ENCODE measurements at regions not wholly inside any gene's neighbourhood (a gene's known extent, or its start where the extent isn't known, plus 50 kb on each side); places are given as distances from the start of the nearest gene placed in this dataset.

- TF ChIP-seq BCL3 (IDR thresholded peaks at IDR 0.05) = no peak
Measured at GRCh38 chr1:90340606-90341005, 345.7 kb downstream of the ZNF326 start (continued).

GRCh38 chr1:90339811-90340210 lies 344.9 kb downstream of the ZNF326 start:
- Histone ChIP-seq H3K4me3 (no peak overlapping the region), H3K9me3 (no peaks in the 10 kb centered on the region), H3K27ac (no peak overlapping the region), H3K4me1 (no peaks in the 10 kb centered on the region), H3K4me2 (no peak overlapping the region)
- DNase-seq (ENCODE audit: low read depth in 1 of 2, low spot score in 1 of 2) (no peak), ATAC-seq (no peak), FAIRE-seq (no peak)
- ChIA-PET POLR2A (no interaction called here), CTCF (no interaction called here)
- TF ChIP-seq CBX2 (IDR thresholded peaks at IDR 0.05; ENCODE audit: borderline replicate concordance, low read depth) (no peak), ESRRA (IDR thresholded peaks at IDR 0.05; ENCODE audit: borderline replicate concordance, low read length) (no peak), FOSL2 (IDR thresholded peaks at IDR 0.05) (no peak), FOSL2 (CRISPR knock-in tag; IDR thresholded peaks at IDR 0.05) (no peak), HOXB13 (CRISPR knock-in tag; IDR thresholded peaks at IDR 0.05; ENCODE audit: low read depth) (no peak), SREBF2 (IDR thresholded peaks at IDR 0.05) (no peak), SMC3 (IDR thresholded peaks at IDR 0.05) (no peak), EP300 (IDR thresholded peaks at IDR 0.05) (no peak), CHD2 (IDR thresholded peaks at IDR 0.05; ENCODE audit: low read length, partially characterized antibody) (no peak), NFE2L2 (conservative IDR thresholded peaks at IDR 0.05; ENCODE audit: low read length) (no peak), FOXS1 (CRISPR knock-in tag; IDR thresholded peaks at IDR 0.05) (no peak), NPAS2 (CRISPR knock-in tag; IDR thresholded peaks at IDR 0.05; ENCODE audit: borderline replicate concordance) (no peak), ATOH8 (CRISPR knock-in tag; IDR thresholded peaks at IDR 0.05; ENCODE audit: low read depth) (no peak), ZNF302 (CRISPR knock-in tag; IDR thresholded peaks at IDR 0.05) (no peak), MAX (IDR thresholded peaks at IDR 0.05) (no peak)
- WGBS (ENCODE audit: missing lambda C conversion rate) = 48% methylated on average over 2 of the region's 2 CpGs

GRCh38 chr1:90336552-90337324 lies 341.8 kb downstream of the ZNF326 start:
- ChIA-PET POLR2A (no interaction called here), CTCF (no interaction called here)
- H3K4me3 ChIP-seq = no peak overlapping the region
- ATAC-seq (no peak), DNase-seq (ENCODE audit: low read depth in 1 of 2, low spot score in 1 of 2) (no peak), FAIRE-seq (no peak)
- TF ChIP-seq NFE2L2 (conservative IDR thresholded peaks at IDR 0.05; ENCODE audit: low read length) = no peak
- TF ChIP-seq EHMT2 (IDR thresholded peaks at IDR 0.05; ENCODE audit: low read depth) = no peak
- H3K4me1 ChIP-seq = no peaks in the 10 kb centered on the region
- WGBS (ENCODE audit: missing lambda C conversion rate) = 31% methylated on average over 8 of the region's 8 CpGs
- no peaks in the 10 kb centered on the region for H3K9me3 ChIP-seq
- H3K27ac ChIP-seq = no peak overlapping the region
- no peak overlapping the region for H3K4me2 ChIP-seq

GRCh38 chr1:90335558-90335957 lies 340.6 kb downstream of the ZNF326 start:
- CTCF ChIA-PET = no interaction called here
- WGBS (ENCODE audit: missing lambda C conversion rate) = 7% methylated on average over 3 of the region's 3 CpGs
- POLR2A ChIA-PET = no interaction called here
- Histone ChIP-seq H3K9me3 (no peaks in the 10 kb centered on the region), H3K4me3 (no peak overlapping the region), H3K27ac (no peak overlapping the region), H3K4me2 (no peak overlapping the region), H3K4me1 (no peaks in the 10 kb centered on the region)
- ATAC-seq (no peak), FAIRE-seq (no peak), DNase-seq (ENCODE audit: low read depth in 1 of 2, low spot score in 1 of 2) (no peak)
- no peak for TF ChIP-seq BCL3 (IDR thresholded peaks at IDR 0.05)
- no peak for TF ChIP-seq ELK1 (IDR thresholded peaks at IDR 0.05; ENCODE audit: low read depth, low read length)
- no peak for TF ChIP-seq ZSCAN20 (CRISPR knock-in tag; IDR thresholded peaks at IDR 0.05)
- no peak for TF ChIP-seq MAX (IDR thresholded peaks at IDR 0.05)
- TF ChIP-seq NFE2L2 (conservative IDR thresholded peaks at IDR 0.05; ENCODE audit: low read length) = no peak
